ENCODE measurements at regions not wholly inside any gene's neighbourhood (a gene's known extent, or its start where the extent isn't known, plus 50 kb on each side); places are given as distances from the start of the nearest gene placed in this dataset.

DNA sequence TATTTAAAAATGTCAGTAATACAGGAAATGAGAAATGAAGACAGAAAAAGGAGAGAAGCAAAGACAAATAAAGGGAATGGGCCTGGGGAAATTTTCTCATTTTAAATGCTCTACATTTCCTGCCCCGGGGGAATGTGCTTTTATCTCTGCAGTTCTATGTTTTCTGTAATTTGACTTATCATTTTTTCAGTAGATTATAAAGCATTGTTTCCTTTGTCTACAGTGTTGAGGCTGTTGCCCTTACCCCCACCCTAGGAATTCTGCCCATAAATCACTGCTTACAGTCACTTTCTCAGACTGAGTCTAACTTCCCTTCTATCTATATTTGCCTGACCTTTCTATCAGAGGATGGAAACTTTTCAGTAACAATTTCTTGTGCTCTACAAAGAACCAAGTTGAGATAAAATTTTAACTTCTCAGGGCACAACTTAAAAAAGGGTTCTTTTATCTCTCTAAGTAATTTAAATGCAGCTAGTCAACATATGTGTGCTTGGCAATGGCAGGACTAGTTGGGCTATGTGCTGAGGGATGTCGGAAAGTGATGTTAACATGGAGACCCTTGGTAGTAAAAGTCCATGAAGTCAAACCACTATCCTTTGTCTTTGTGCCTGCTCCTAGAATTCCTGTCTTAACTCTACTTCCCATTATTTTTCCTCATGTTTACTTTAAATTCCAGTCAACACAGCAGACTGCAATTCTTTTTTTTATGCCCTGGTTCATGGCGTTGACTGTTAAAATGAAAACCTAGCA, 146.5 kb upstream of the MMADHC start:
- DNase-seq (ENCODE audit: low read depth, low spot score), result no peak
- no peak overlapping the region for H3K9ac ChIP-seq (ENCODE audit: insufficient read length, low read depth)
- TF ChIP-seq SUZ12 (IDR thresholded peaks at IDR 0.05; ENCODE audit: extremely low read depth, insufficient read depth, insufficient read length) (no peak), ZNF274 (IDR thresholded peaks at IDR 0.05; ENCODE audit: low read depth, low read length) (no peak), YY1 (IDR thresholded peaks at IDR 0.05; ENCODE audit: insufficient read depth, insufficient read length) (no peak)

DNA sequence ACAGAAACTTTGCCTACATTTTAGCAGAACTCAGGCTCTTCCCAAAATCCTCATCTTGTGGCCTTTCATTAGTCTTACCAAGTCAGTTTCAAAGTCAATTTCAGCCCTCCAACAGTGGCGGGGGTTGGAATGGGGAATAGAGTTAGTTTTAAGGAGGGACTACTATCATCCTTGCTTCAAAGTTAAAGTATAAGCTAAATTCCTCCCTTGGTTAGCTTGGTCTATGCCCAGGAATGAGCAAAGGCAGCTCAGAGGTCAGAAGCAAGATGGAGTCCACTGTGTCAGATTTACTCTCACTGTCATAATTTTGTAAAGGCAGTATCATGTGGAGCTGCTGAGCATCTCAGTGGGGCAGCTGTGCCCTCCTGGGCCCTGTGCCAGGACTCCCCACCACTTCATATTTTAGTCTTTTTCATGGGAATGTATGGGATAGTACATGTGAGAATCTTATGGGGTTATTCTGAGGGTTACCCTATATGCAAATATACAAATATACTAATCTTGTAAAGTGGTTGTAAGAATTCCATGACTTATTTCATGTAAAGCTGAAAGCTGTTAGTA, 145.2 kb upstream of the MMADHC start:
- Histone ChIP-seq H3K9me3 (ENCODE audit: insufficient read depth, low read length) (peaks cover 12% of the 10 kb centered on the region), H3K36me3 (ENCODE audit: insufficient read depth, insufficient read length, low read length) (no peaks in the 10 kb centered on the region), H3K9ac (ENCODE audit: insufficient read length, low read depth) (no peak overlapping the region), H3K4me3 (ENCODE audit: insufficient read length, low read depth) (no peak overlapping the region), H3K27me3 (ENCODE audit: insufficient read depth, insufficient read length) (no peaks in the 10 kb centered on the region), H3K4me1 (ENCODE audit: insufficient read depth, insufficient read length) (no peaks in the 10 kb centered on the region)
- no peak for TF ChIP-seq SUZ12 (IDR thresholded peaks at IDR 0.05; ENCODE audit: extremely low read depth, insufficient read depth, insufficient read length)
- no peak for TF ChIP-seq ZNF274 (IDR thresholded peaks at IDR 0.05; ENCODE audit: low read depth, low read length)
- no peak for TF ChIP-seq YY1 (IDR thresholded peaks at IDR 0.05; ENCODE audit: insufficient read depth, insufficient read length)
- no peak for DNase-seq (ENCODE audit: low read depth, low spot score)

More for the DNA sequence above, 146.5 kb upstream of the MMADHC start:
- Histone ChIP-seq H3K4me3 (ENCODE audit: insufficient read length, low read depth) (no peak overlapping the region), H3K9me3 (ENCODE audit: insufficient read depth, low read length) (peaks cover 12% of the 10 kb centered on the region), H3K4me1 (ENCODE audit: insufficient read depth, insufficient read length) (no peaks in the 10 kb centered on the region), H3K36me3 (ENCODE audit: insufficient read depth, insufficient read length, low read length) (no peaks in the 10 kb centered on the region), H3K27me3 (ENCODE audit: insufficient read depth, insufficient read length) (no peaks in the 10 kb centered on the region)

GRCh38 chr2:149732001-149732685, 144.6 kb upstream of the MMADHC start:
- H3K27me3 ChIP-seq (ENCODE audit: insufficient read depth, insufficient read length), result no peaks in the 10 kb centered on the region
- DNase-seq (ENCODE audit: low read depth, low spot score), result no peak
- H3K36me3 ChIP-seq (ENCODE audit: insufficient read depth, insufficient read length, low read length), result no peaks in the 10 kb centered on the region
- TF ChIP-seq SUZ12 (IDR thresholded peaks at IDR 0.05; ENCODE audit: extremely low read depth, insufficient read depth, insufficient read length) (no peak), ZNF274 (IDR thresholded peaks at IDR 0.05; ENCODE audit: low read depth, low read length) (no peak), YY1 (IDR thresholded peaks at IDR 0.05; ENCODE audit: insufficient read depth, insufficient read length) (no peak)
- no peaks in the 10 kb centered on the region for H3K4me1 ChIP-seq (ENCODE audit: insufficient read depth, insufficient read length)
- H3K9ac ChIP-seq (ENCODE audit: insufficient read length, low read depth), result no peak overlapping the region
- peaks cover 12% of the 10 kb centered on the region for H3K9me3 ChIP-seq (ENCODE audit: insufficient read depth, low read length)
- no peak overlapping the region for H3K4me3 ChIP-seq (ENCODE audit: insufficient read length, low read depth)

DNA sequence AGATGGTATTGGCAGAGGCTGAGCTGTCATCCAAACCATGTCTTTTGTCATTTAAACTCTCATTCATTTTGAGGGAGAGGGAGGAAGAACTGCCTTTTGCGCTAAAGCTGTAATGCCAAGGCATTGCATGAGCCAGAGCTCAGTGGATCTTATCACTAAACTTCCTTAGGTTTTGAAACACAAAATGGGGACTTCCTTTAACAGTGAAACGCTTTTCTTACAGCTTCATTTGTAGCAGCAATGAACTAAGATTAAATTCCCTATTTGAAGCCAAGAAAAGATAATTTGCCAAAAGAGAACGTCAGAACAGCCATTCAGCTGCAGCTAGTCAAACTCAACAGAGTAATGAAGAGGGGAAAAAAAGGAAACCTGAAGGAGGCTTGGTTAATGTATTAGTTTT, 143.5 kb upstream of the MMADHC start:
- peaks cover 7% of the 10 kb centered on the region for H3K9me3 ChIP-seq (ENCODE audit: insufficient read depth, low read length)
- no peak overlapping the region for H3K4me3 ChIP-seq (ENCODE audit: insufficient read length, low read depth)
- H3K9ac ChIP-seq (ENCODE audit: insufficient read length, low read depth), result no peak overlapping the region
- H3K27me3 ChIP-seq (ENCODE audit: insufficient read depth, insufficient read length), result no peaks in the 10 kb centered on the region
- DNase-seq (ENCODE audit: low read depth, low spot score), result no peak
- no peaks in the 10 kb centered on the region for H3K36me3 ChIP-seq (ENCODE audit: insufficient read depth, insufficient read length, low read length)
- TF ChIP-seq ZNF274 (IDR thresholded peaks at IDR 0.05; ENCODE audit: low read depth, low read length) (no peak), YY1 (IDR thresholded peaks at IDR 0.05; ENCODE audit: insufficient read depth, insufficient read length) (no peak), SUZ12 (IDR thresholded peaks at IDR 0.05; ENCODE audit: extremely low read depth, insufficient read depth, insufficient read length) (no peak)
- no peaks in the 10 kb centered on the region for H3K4me1 ChIP-seq (ENCODE audit: insufficient read depth, insufficient read length)

- Histone ChIP-seq H3K4me3 (ENCODE audit: insufficient read length, low read depth) (no peak overlapping the region), H3K9ac (ENCODE audit: insufficient read length, low read depth) (no peak overlapping the region), H3K9me3 (ENCODE audit: insufficient read depth, low read length) (no peaks in the 10 kb centered on the region), H3K4me1 (ENCODE audit: insufficient read depth, insufficient read length) (no peaks in the 10 kb centered on the region), H3K36me3 (ENCODE audit: insufficient read depth, insufficient read length, low read length) (no peaks in the 10 kb centered on the region), H3K27me3 (ENCODE audit: insufficient read depth, insufficient read length) (no peaks in the 10 kb centered on the region)
- TF ChIP-seq SUZ12 (IDR thresholded peaks at IDR 0.05; ENCODE audit: extremely low read depth, insufficient read depth, insufficient read length), result no peak
- TF ChIP-seq ZNF274 (IDR thresholded peaks at IDR 0.05; ENCODE audit: low read depth, low read length), result no peak
- TF ChIP-seq YY1 (IDR thresholded peaks at IDR 0.05; ENCODE audit: insufficient read depth, insufficient read length), result no peak
- DNase-seq (ENCODE audit: low read depth, low spot score), result no peak
Observed at GRCh38 chr2:149729586-149729985, 142.0 kb upstream of the MMADHC start.

- TF ChIP-seq SUZ12 (IDR thresholded peaks at IDR 0.05; ENCODE audit: extremely low read depth, insufficient read depth, insufficient read length), result no peak
- no peak for TF ChIP-seq YY1 (IDR thresholded peaks at IDR 0.05; ENCODE audit: insufficient read depth, insufficient read length)
- TF ChIP-seq ZNF274 (IDR thresholded peaks at IDR 0.05; ENCODE audit: low read depth, low read length), result no peak
- Histone ChIP-seq H3K36me3 (ENCODE audit: insufficient read depth, insufficient read length, low read length) (no peaks in the 10 kb centered on the region), H3K4me3 (ENCODE audit: insufficient read length, low read depth) (no peak overlapping the region), H3K9ac (ENCODE audit: insufficient read length, low read depth) (no peak overlapping the region), H3K9me3 (ENCODE audit: insufficient read depth, low read length) (no peaks in the 10 kb centered on the region), H3K27me3 (ENCODE audit: insufficient read depth, insufficient read length) (no peaks in the 10 kb centered on the region), H3K4me1 (ENCODE audit: insufficient read depth, insufficient read length) (no peaks in the 10 kb centered on the region)
- no peak for DNase-seq (ENCODE audit: low read depth, low spot score)
Observed at GRCh38 chr2:149727927-149728326, 140.4 kb upstream of the MMADHC start.

GRCh38 chr2:149725234-149725633, 137.7 kb upstream of the MMADHC start:
- Histone ChIP-seq H3K9ac (ENCODE audit: insufficient read length, low read depth) (no peak overlapping the region), H3K4me1 (ENCODE audit: insufficient read depth, insufficient read length) (no peaks in the 10 kb centered on the region), H3K4me3 (ENCODE audit: insufficient read length, low read depth) (no peak overlapping the region), H3K27me3 (ENCODE audit: insufficient read depth, insufficient read length) (no peaks in the 10 kb centered on the region), H3K9me3 (ENCODE audit: insufficient read depth, low read length) (no peaks in the 10 kb centered on the region), H3K36me3 (ENCODE audit: insufficient read depth, insufficient read length, low read length) (no peaks in the 10 kb centered on the region)
- DNase-seq (ENCODE audit: low read depth, low spot score), result no peak
- TF ChIP-seq ZNF274 (IDR thresholded peaks at IDR 0.05; ENCODE audit: low read depth, low read length) (no peak), SUZ12 (IDR thresholded peaks at IDR 0.05; ENCODE audit: extremely low read depth, insufficient read depth, insufficient read length) (no peak), YY1 (IDR thresholded peaks at IDR 0.05; ENCODE audit: insufficient read depth, insufficient read length) (no peak)
